HepG2 (cell line): ENCODE measurements at regions not wholly inside any gene's neighbourhood (a gene's known extent, or its start where the extent isn't known, plus 50 kb on each side); places are given as distances from the start of the nearest gene placed in this dataset.
A peak's percentile ranks its signal among the peaks of the same experiment; 100 is the strongest.

ENCODE experiments used
- ARNT ChIP-seq: fragments of 450-650 bp; IDR thresholded peaks from 2 replicates; pipeline ENCODE4 v1.6.1; 2017
- CTCF ChIP-seq: sonication (generic); formaldehyde crosslinking; IDR thresholded peaks from 2 replicates; pipeline ENCODE4 v1.5.0; 2020; ENCODE audit warnings: mild to moderate bottlenecking, missing genetic modification reagents, moderate library complexity
- ETV6 ChIP-seq: sonication (generic); formaldehyde crosslinking; conservative IDR thresholded peaks from 2 replicates; pipeline ENCODE4 v1.4.0; 2020; ENCODE audit warnings: missing genetic modification reagents
- FOSL2 ChIP-seq: sonication (generic); formaldehyde crosslinking; IDR thresholded peaks from 2 replicates; pipeline ENCODE4 v1.4.0; 2020; ENCODE audit warnings: missing genetic modification reagents
- FOXM1 ChIP-seq: sonication (generic); formaldehyde crosslinking; IDR thresholded peaks from 2 replicates; pipeline ENCODE4 v1.5.0; 2020; ENCODE audit warnings: missing genetic modification reagents
- FOXP1 ChIP-seq, 2 experiments: fragments of 450-650 bp in 1 of 2; IDR thresholded peaks; 2 replicates each; pipeline ENCODE4 v1.6.1; 2017 to 2018; ENCODE audit warnings: antibody characterized with exemption in 1 of 2
- FOXP4 ChIP-seq: sonication (generic); formaldehyde crosslinking; IDR thresholded peaks from 2 replicates; pipeline ENCODE4 v1.4.0; 2020; ENCODE audit warnings: missing genetic modification reagents
- HES4 ChIP-seq: sonication (generic); formaldehyde crosslinking; IDR thresholded peaks from 2 replicates; pipeline ENCODE4 v1.9.0; 2021; ENCODE audit warnings: mild to moderate bottlenecking, missing genetic modification reagents, borderline replicate concordance
- KIAA2018 ChIP-seq: sonication (generic); formaldehyde crosslinking; IDR thresholded peaks from 2 replicates; pipeline ENCODE4 v1.5.0; 2020; ENCODE audit warnings: mild to moderate bottlenecking, missing genetic modification reagents, borderline replicate concordance
- NPAS2 ChIP-seq: sonication (generic); formaldehyde crosslinking; IDR thresholded peaks from 2 replicates; pipeline ENCODE4 v1.8.0; 2022; ENCODE audit warnings: mild to moderate bottlenecking, missing genetic modification reagents, borderline replicate concordance
- SMAD1 ChIP-seq: sonication (generic); formaldehyde crosslinking; IDR thresholded peaks from 2 replicates; pipeline ENCODE4 v1.4.0; 2020; ENCODE audit warnings: missing genetic modification reagents, low read depth, mild to moderate bottlenecking, borderline replicate concordance
- TOPORS ChIP-seq: sonication (generic); formaldehyde crosslinking; IDR thresholded peaks from 2 replicates; pipeline ENCODE4 v1.8.0; 2023; ENCODE audit warnings: mild to moderate bottlenecking, missing genetic modification reagents
- ZFP91 ChIP-seq: sonication (generic); formaldehyde crosslinking; IDR thresholded peaks from 2 replicates; pipeline ENCODE4 v1.9.0; 2022; ENCODE audit warnings: missing genetic modification reagents, mild to moderate bottlenecking, borderline replicate concordance
- ZNF562 ChIP-seq: sonication (generic); formaldehyde crosslinking; IDR thresholded peaks from 2 replicates; pipeline ENCODE4 v1.8.0; 2022; ENCODE audit warnings: missing genetic modification reagents, borderline replicate concordance
- ZNF580 ChIP-seq: IDR thresholded peaks from 2 replicates; pipeline ENCODE4 v1.6.1; 2016; ENCODE audit warnings: low read depth, borderline replicate concordance
- ZNF672 ChIP-seq: sonication (generic); formaldehyde crosslinking; IDR thresholded peaks from 2 replicates; pipeline ENCODE4 v1.8.1; 2022; ENCODE audit warnings: missing genetic modification reagents

GRCh38 chr7:35985126-35985754 is 167.8 kb upstream of the EEPD1 start (continued):
- TF ChIP-seq HES4 (CRISPR knock-in tag) = no peak
- no peak for TF ChIP-seq TOPORS
- TF ChIP-seq ARNT = no peak
- no peak for TF ChIP-seq SMAD1 (CRISPR knock-in tag)
- TF ChIP-seq ETV6 (CRISPR knock-in tag) = no peak
- no peak for TF ChIP-seq FOXP1 (IDR thresholded peaks at IDR 0.05)
- TF ChIP-seq FOXP1 (CRISPR knock-in tag; IDR thresholded peaks at IDR 0.05) = no peak
- TF ChIP-seq ZNF580 = peak; percentile 45; the same call in 1 of the 2 replicates
- no peak for TF ChIP-seq KIAA2018
- TF ChIP-seq ZFP91 (CRISPR knock-in tag) = 0 out of 2 replicates have a peak, but pooled peaks have one; percentile 20
- no peak for TF ChIP-seq FOXP4
- TF ChIP-seq ZNF672 = no peak
- TF ChIP-seq NPAS2 (CRISPR knock-in tag) = no peak
- TF ChIP-seq ZNF562 = no peak
- no peak for TF ChIP-seq FOXM1
- peak; percentile 33; the same call in 1 of the 2 replicates for TF ChIP-seq FOSL2 (CRISPR knock-in tag)
- peak; percentile 95 for TF ChIP-seq CTCF (CRISPR knock-in tag)
